Suprapubic skin (tissue), 4 donors: ENCODE measurements at regions not wholly inside any gene's neighbourhood (a gene's known extent, or its start where the extent isn't known, plus 50 kb on each side); places are given as distances from the start of the nearest gene placed in this dataset.
"Not testable (repeated sequence)": the region's sequence is repeated elsewhere in the genome, so short reads cannot be mapped to it uniquely, and the experiment has no call there.

Source experiments
- DNase-seq, 2 donors: peaks; one replicate each; pipeline ENCODE4 v3.0.0-alpha.2; 2019; ENCODE audit warnings: low spot score in 2 of 2
- H3K27ac ChIP-seq: fragments of 200-600 bp; sonication (generic); one replicate; pipeline ENCODE4 v1.5.1; 2019
- H3K27me3 ChIP-seq: fragments of 200-600 bp; sonication (generic); one replicate; pipeline ENCODE4 v1.5.1; 2019
- H3K36me3 ChIP-seq: fragments of 200-600 bp; sonication (generic); one replicate; pipeline ENCODE4 v1.5.1; 2019
- H3K4me1 ChIP-seq: fragments of 200-600 bp; sonication (generic); one replicate; pipeline ENCODE4 v1.5.1; 2019
- H3K4me3 ChIP-seq: fragments of 200-600 bp; sonication (generic); one replicate; pipeline ENCODE4 v1.5.1; 2019; ENCODE audit warnings: mild to moderate bottlenecking
- H3K9me3 ChIP-seq: fragments of 200-600 bp; sonication (generic); one replicate; pipeline ENCODE4 v1.5.1; 2019
- CTCF ChIP-seq, 2 donors: fragments of 200-600 bp in 1 of 2; fragments of 450-650 bp in 1 of 2; sonication (generic) in 1 of 2; IDR thresholded peaks; one replicate each; pipeline ENCODE4 v1.5.1; 2016 to 2019; ENCODE audit warnings: antibody characterized with exemption in 2 of 2, mild to moderate bottlenecking in 1 of 2, moderate library complexity in 1 of 2
- EP300 ChIP-seq: sonication (generic); formaldehyde crosslinking; IDR thresholded peaks from one replicate; pipeline ENCODE4 v1.6.1; 2017; ENCODE audit warnings: antibody characterized with exemption
- POLR2A ChIP-seq, 2 donors: fragments of 450-650 bp; IDR thresholded peaks; one replicate each; pipeline ENCODE4 v1.6.1; 2017; ENCODE audit warnings: antibody characterized with exemption in 2 of 2, mild to moderate bottlenecking in 2 of 2, moderate library complexity in 2 of 2
- POLR2AphosphoS5 ChIP-seq, 3 donors: sonication (generic); formaldehyde crosslinking; IDR thresholded peaks; one replicate each; pipeline ENCODE4 v1.6.1; 2017; ENCODE audit warnings: antibody characterized with exemption in 3 of 3
- WGBS: methylation state at CpG from one replicate; pipeline ENCODE4 v1.1.5; 2018; 5-methylcytosine and 5-hydroxymethylcytosine counted together

DNA sequence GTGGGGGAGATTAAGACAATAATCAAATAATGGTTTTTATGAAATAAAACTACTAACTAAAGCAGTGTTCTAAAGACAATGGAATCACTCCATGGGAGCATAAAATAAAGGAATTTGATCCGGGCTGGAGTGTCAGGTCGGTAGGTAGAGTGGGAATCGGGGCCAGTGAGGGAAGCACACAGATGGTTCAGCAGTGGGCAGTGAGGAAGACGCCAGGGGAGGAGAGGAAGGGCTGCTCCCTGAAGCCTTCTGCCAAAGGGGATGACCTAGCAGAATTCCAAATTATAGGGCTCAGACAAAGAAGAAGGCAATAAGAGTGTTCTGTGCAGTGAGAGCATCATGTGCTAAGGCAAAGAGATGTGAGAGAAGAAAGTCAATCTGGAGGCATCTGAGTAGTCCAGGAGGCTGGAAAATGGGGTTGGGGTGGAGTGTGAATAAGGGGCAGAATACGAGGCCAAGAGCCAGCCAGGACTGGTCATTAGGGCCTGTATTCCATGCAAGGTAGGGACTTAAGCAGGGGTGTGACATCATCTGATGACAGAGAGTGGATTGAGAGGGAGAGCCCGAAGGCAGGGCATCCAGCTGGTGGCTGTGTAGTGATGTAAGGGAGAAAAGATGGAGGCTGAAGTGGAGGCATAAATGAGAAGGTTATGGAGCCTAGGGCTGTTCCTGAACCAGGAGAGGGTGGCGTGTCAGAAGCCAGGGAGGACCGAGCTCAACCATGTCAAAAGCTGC, 137.6 kb downstream of the COPRS start:
- 84% methylated on average over 8 of the region's 8 CpGs for WGBS
- H3K27ac ChIP-seq: no peak overlapping the region
- H3K4me1 ChIP-seq: peaks cover 4% of the 10 kb centered on the region
- H3K27me3 ChIP-seq: no peaks in the 10 kb centered on the region
- no peak overlapping the region for H3K4me3 ChIP-seq
- H3K36me3 ChIP-seq: no peaks in the 10 kb centered on the region
- TF ChIP-seq EP300: no peak
- TF ChIP-seq CTCF (IDR thresholded peaks at IDR 0.05): no peak
- no peak for TF ChIP-seq POLR2AphosphoS5 (IDR thresholded peaks at IDR 0.05)
- TF ChIP-seq POLR2A (IDR thresholded peaks at IDR 0.05): no peak
- no peaks in the 10 kb centered on the region for H3K9me3 ChIP-seq
- DNase-seq: peak in 1 of 2 donors; percentile 32

DNA sequence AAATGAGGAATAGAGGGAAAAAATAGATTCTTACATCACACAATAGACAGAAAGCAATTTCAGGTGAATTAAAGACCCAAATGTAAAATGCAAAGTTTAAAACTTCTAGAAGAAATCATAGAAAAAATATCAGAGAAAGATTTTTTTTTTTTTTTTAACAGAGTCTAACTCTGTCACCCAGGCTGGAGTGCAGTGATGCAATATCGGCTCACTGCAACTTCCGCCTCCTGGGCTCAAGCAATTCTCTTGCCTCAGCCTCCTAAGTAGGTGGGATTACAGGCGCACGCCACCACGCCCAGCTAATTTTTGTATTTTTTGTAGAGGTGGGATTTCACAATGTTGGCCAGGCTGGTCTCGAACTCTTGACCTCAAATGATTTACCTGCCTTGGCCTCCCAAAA, 141.8 kb downstream of the COPRS start:
- H3K27me3 ChIP-seq, H3K4me3 ChIP-seq, H3K4me1 ChIP-seq, H3K9me3 ChIP-seq, H3K27ac ChIP-seq, H3K36me3 ChIP-seq: not testable (repeated sequence)
- peak in 1 of 2 donors; percentile 29 for DNase-seq
- WGBS: 91% methylated on average over 6 of the region's 6 CpGs

DNA sequence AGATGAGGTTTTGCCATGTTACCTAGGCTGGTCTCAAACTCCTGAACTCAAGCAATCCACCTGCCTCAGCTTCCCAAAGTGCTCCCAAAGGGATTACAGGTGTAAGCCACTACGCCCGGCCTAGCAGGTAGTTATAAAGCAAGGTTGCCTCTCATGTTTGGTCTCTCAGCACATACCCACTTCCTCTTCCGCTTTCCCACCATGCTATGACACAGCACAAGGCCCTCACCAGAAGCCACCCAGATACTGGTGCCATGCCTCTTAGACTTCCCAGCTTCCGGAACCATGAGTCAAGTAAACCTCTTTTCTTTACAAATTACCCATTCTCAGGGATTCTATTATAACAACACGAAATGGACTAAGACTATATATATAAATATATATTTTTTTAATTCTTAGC, 143.6 kb downstream of the COPRS start:
- TF ChIP-seq POLR2AphosphoS5 (IDR thresholded peaks at IDR 0.05) (no peak), EP300 (no peak), POLR2A (IDR thresholded peaks at IDR 0.05) (no peak), CTCF (IDR thresholded peaks at IDR 0.05) (no peak)
- H3K27ac ChIP-seq: no peak overlapping the region
- no peak overlapping the region for H3K4me3 ChIP-seq
- no peaks in the 10 kb centered on the region for H3K9me3 ChIP-seq
- WGBS: 86% methylated on average over 5 of the region's 5 CpGs
- H3K4me1 ChIP-seq: no peaks in the 10 kb centered on the region
- no peaks in the 10 kb centered on the region for H3K36me3 ChIP-seq
- DNase-seq: peak in 1 of 2 donors; percentile 47
- H3K27me3 ChIP-seq: no peaks in the 10 kb centered on the region

DNA sequence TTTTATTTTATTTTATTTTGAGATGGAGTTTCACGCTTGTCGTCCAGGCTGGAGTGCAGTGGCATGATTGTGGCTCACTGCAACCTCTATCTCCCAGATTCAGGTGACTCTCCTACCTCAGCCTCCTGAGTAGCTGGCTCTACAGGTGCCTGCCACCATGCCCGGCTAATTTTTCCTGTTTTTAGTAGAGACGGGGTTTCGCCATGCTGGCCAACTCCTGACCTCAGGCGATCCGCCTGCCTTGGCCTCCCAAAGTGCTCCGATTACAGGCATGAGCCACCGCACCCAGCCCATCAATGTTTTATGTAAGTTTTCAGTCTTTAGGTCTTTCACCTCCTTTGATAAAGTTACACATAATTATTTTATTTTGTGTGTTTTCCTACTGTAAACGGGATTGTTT, 154.6 kb downstream of the COPRS start:
- Histone ChIP-seq H3K4me3 (no peak overlapping the region), H3K9me3 (no peaks in the 10 kb centered on the region), H3K27me3 (no peaks in the 10 kb centered on the region), H3K4me1 (no peaks in the 10 kb centered on the region), H3K36me3 (no peaks in the 10 kb centered on the region), H3K27ac (no peak overlapping the region)
- TF ChIP-seq POLR2AphosphoS5 (IDR thresholded peaks at IDR 0.05) (no peak), POLR2A (IDR thresholded peaks at IDR 0.05) (no peak), EP300 (no peak), CTCF (IDR thresholded peaks at IDR 0.05) (no peak)
- 88% methylated on average over 10 of the region's 10 CpGs for WGBS
- peak in 1 of 2 donors; percentile 20 for DNase-seq

DNA sequence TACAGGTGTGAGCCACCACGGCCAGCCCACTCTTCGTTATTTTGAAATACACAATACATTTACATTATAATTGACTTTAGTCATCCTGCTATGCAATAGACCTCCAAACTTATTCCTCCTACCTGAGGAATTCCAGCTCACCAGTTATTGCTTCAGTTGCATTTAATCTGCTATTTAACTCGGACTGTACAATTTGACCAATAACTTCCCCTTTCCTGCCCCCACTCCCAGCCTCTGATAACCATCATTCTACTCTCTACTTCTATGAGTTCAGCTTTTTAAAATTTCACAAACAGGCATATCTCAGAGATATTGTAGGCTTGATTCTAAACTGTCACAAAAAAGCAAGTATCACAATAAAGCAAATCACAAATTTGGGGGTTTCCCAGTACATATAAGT, 157.0 kb downstream of the COPRS start:
- TF ChIP-seq POLR2A (IDR thresholded peaks at IDR 0.05): no peak
- TF ChIP-seq EP300: no peak
- no peak for TF ChIP-seq CTCF (IDR thresholded peaks at IDR 0.05)
- TF ChIP-seq POLR2AphosphoS5 (IDR thresholded peaks at IDR 0.05): no peak
- Histone ChIP-seq H3K27ac (no peak overlapping the region), H3K9me3 (no peaks in the 10 kb centered on the region), H3K4me3 (no peak overlapping the region), H3K27me3 (no peaks in the 10 kb centered on the region), H3K36me3 (no peaks in the 10 kb centered on the region), H3K4me1 (peaks cover 2% of the 10 kb centered on the region)
- DNase-seq: no peak
- WGBS: 87% methylated on average over 3 of the region's 3 CpGs

- no peak for DNase-seq
- H3K27me3 ChIP-seq: no peaks in the 10 kb centered on the region
- TF ChIP-seq CTCF (IDR thresholded peaks at IDR 0.05) (no peak), EP300 (no peak), POLR2AphosphoS5 (IDR thresholded peaks at IDR 0.05) (no peak), POLR2A (IDR thresholded peaks at IDR 0.05) (no peak)
- peaks cover 11% of the 10 kb centered on the region for H3K4me1 ChIP-seq
- no peaks in the 10 kb centered on the region for H3K9me3 ChIP-seq
- H3K27ac ChIP-seq: no peak overlapping the region
- no peak overlapping the region for H3K4me3 ChIP-seq
- no peaks in the 10 kb centered on the region for H3K36me3 ChIP-seq
- WGBS: 100% methylated on average over 1 of the region's 1 CpG
These were observed 158.1 kb downstream of the COPRS start for GRCh38 chr17:31700973-31701372.
